H9 (cell line): ENCODE measurements at regions not wholly inside any gene's neighbourhood (a gene's known extent, or its start where the extent isn't known, plus 50 kb on each side); places are given as distances from the start of the nearest gene placed in this dataset.

Experiments
- DNase-seq: peaks from one replicate; pipeline ENCODE4 v3.0.0-alpha.2; 2017
- H2AFZ ChIP-seq: one replicate; pipeline ENCODE4 v1.6.1; 2013; ENCODE audit warnings: mild to moderate bottlenecking, low read length, control low read depth, moderate library complexity
- H2AK5ac ChIP-seq: 2 replicates; pipeline ENCODE4 v1.6.1; 2013; ENCODE audit warnings: low read length, control low read depth, mixed read lengths; ENCODE audit not compliant: insufficient read length
- H2BK120ac ChIP-seq: one replicate; pipeline ENCODE4 v1.6.1; 2013; ENCODE audit warnings: low read depth, mild to moderate bottlenecking, low read length, control low read depth, inconsistent platforms; ENCODE audit not compliant: poor library complexity, severe bottlenecking
- H2BK12ac ChIP-seq: 2 replicates; pipeline ENCODE4 v1.6.1; 2013; ENCODE audit warnings: low read length, control low read depth, mixed read lengths, low read depth; ENCODE audit not compliant: insufficient read length
- H2BK15ac ChIP-seq: 2 replicates; pipeline ENCODE4 v1.6.1; 2013; ENCODE audit warnings: low read depth, low read length, control low read depth
- H2BK20ac ChIP-seq: one replicate; pipeline ENCODE4 v1.6.1; 2013; ENCODE audit warnings: low read depth, mild to moderate bottlenecking, low read length, control low read depth, inconsistent platforms; ENCODE audit not compliant: poor library complexity, severe bottlenecking
- H2BK5ac ChIP-seq: 2 replicates; pipeline ENCODE4 v1.6.1; 2013; ENCODE audit warnings: low read length, control low read depth, mixed read lengths; ENCODE audit not compliant: insufficient read length
- H3K14ac ChIP-seq: 2 replicates; pipeline ENCODE4 v1.6.1; 2013; ENCODE audit warnings: low read length, control low read depth; ENCODE audit not compliant: insufficient read depth
- H3K18ac ChIP-seq: 2 replicates; pipeline ENCODE4 v1.6.1; 2013; ENCODE audit warnings: low read depth, mild to moderate bottlenecking, mixed read lengths, low read length, control low read depth; ENCODE audit not compliant: insufficient read length
- H3K23ac ChIP-seq: 2 replicates; pipeline ENCODE4 v1.6.1; 2013; ENCODE audit warnings: low read length, control low read depth, mixed read lengths, low read depth; ENCODE audit not compliant: insufficient read length
- H3K23me2 ChIP-seq: 2 replicates; pipeline ENCODE4 v1.6.1; 2013; ENCODE audit warnings: low read depth, mild to moderate bottlenecking, mixed read lengths, low read length, control low read depth; ENCODE audit not compliant: insufficient read length, poor library complexity, severe bottlenecking
- H3K27ac ChIP-seq: 2 replicates; pipeline ENCODE4 v1.5.1; 2013; ENCODE audit warnings: low read length, control low read depth, mixed read lengths, low read depth; ENCODE audit not compliant: insufficient read length
- H3K27me3 ChIP-seq: 2 replicates; pipeline ENCODE4 v1.6.1; 2013; ENCODE audit warnings: low read length, control low read depth, inconsistent platforms; ENCODE audit not compliant: insufficient read depth
- H3K4ac ChIP-seq: 2 replicates; pipeline ENCODE4 v1.6.1; 2013; ENCODE audit warnings: low read depth, mild to moderate bottlenecking, control low read depth, inconsistent platforms, low read length, moderate library complexity
- H3K4me1 ChIP-seq: 2 replicates; pipeline ENCODE4 v1.6.1; 2013; ENCODE audit warnings: low read length, control low read depth, inconsistent platforms; ENCODE audit not compliant: insufficient read depth
- H3K4me2 ChIP-seq: 2 replicates; pipeline ENCODE4 v1.6.1; 2013; ENCODE audit warnings: low read length, control low read depth, mixed read lengths; ENCODE audit not compliant: insufficient read length, insufficient read depth
- H3K56ac ChIP-seq: 2 replicates; pipeline ENCODE4 v1.6.1; 2013; ENCODE audit warnings: low read depth, mild to moderate bottlenecking, mixed read lengths, low read length, control low read depth; ENCODE audit not compliant: insufficient read length
- H3K79me1 ChIP-seq: 2 replicates; pipeline ENCODE4 v1.6.1; 2013; ENCODE audit warnings: low read depth, mild to moderate bottlenecking, moderate library complexity, low read length, control low read depth, inconsistent platforms; ENCODE audit not compliant: insufficient read depth, poor library complexity, severe bottlenecking
- H3K79me2 ChIP-seq: 2 replicates; pipeline ENCODE4 v1.6.1; 2013; ENCODE audit warnings: low read length, control low read depth, inconsistent platforms; ENCODE audit not compliant: insufficient read depth
- H3K9ac ChIP-seq: 2 replicates; pipeline ENCODE4 v1.6.1; 2013; ENCODE audit warnings: low read length, control low read depth, mixed read lengths; ENCODE audit not compliant: insufficient read length; ENCODE audit errors: extremely low read depth
- H3K9me3 ChIP-seq: one replicate; pipeline ENCODE4 v1.6.1; 2013; ENCODE audit warnings: low read depth, low read length, inconsistent platforms; ENCODE audit not compliant: control insufficient read depth
- H3T11ph ChIP-seq: one replicate; pipeline ENCODE4 v1.6.1; 2013; ENCODE audit warnings: mild to moderate bottlenecking, low read length, control low read depth, inconsistent platforms
- H4K20me1 ChIP-seq: one replicate; pipeline ENCODE4 v1.6.1; 2013; ENCODE audit not compliant: control insufficient read depth, insufficient read length, insufficient read depth
- H4K5ac ChIP-seq: 2 replicates; pipeline ENCODE4 v1.6.1; 2013; ENCODE audit warnings: low read depth, mild to moderate bottlenecking, mixed read lengths, low read length, control low read depth; ENCODE audit not compliant: insufficient read length
- H4K8ac ChIP-seq: replicated peaks from 2 replicates; pipeline ENCODE4 v1.6.1; 2013; ENCODE audit warnings: low read length, control low read depth, mixed read lengths, low read depth; ENCODE audit not compliant: insufficient read length
- H4K91ac ChIP-seq: 2 replicates; pipeline ENCODE4 v1.6.1; 2013; ENCODE audit warnings: low read depth, mild to moderate bottlenecking, moderate library complexity, mixed read lengths, low read length, control low read depth; ENCODE audit not compliant: insufficient read length
- H3K27ac Mint-ChIP-seq, 3 experiments: 2 replicates in 2 of 3; 3 replicates in 1 of 3; pipeline ENCODE4 v1.8.0; 2020 to 2021; ENCODE audit warnings: mixed read lengths in 3 of 3, mild to moderate bottlenecking in 1 of 3, moderate library complexity in 1 of 3
- H3K27me3 Mint-ChIP-seq: 2 replicates; pipeline ENCODE4 v1.8.0; 2021; ENCODE audit warnings: low read depth, mild to moderate bottlenecking, moderate library complexity, mixed read lengths
- H3K36me3 Mint-ChIP-seq, 3 experiments: 2 replicates in 2 of 3; 3 replicates in 1 of 3; pipeline ENCODE4 v1.8.0; 2020 to 2021; ENCODE audit warnings: low read depth in 3 of 3, mixed read lengths in 3 of 3; ENCODE audit not compliant: insufficient read depth in 1 of 3
- H3K4me1 Mint-ChIP-seq, 2 experiments: 2 replicates each; pipeline ENCODE4 v1.8.0; 2020; ENCODE audit warnings: mixed read lengths in 2 of 2
- H3K4me3 Mint-ChIP-seq, 2 experiments: 2 replicates in 1 of 2; 3 replicates in 1 of 2; pipeline ENCODE4 v1.8.0; 2020 to 2021; ENCODE audit warnings: mild to moderate bottlenecking in 2 of 2, mixed read lengths in 2 of 2, moderate library complexity in 1 of 2
- H3K9me3 Mint-ChIP-seq, 2 experiments: 2 replicates in 1 of 2; 3 replicates in 1 of 2; pipeline ENCODE4 v1.8.0; 2020; ENCODE audit warnings: mild to moderate bottlenecking in 2 of 2, mixed read lengths in 2 of 2, moderate library complexity in 1 of 2
- TF ChIP-seq, protein P1 (sequence below): fragments of 200-600 bp; sonication (generic); conservative IDR thresholded peaks from 3 replicates; pipeline ENCODE4 v1.8.0; 2021; ENCODE audit warnings: antibody characterized with exemption, mild to moderate bottlenecking

- no peak overlapping the region for H3K23ac ChIP-seq
- no peak overlapping the region for H3K27ac Mint-ChIP-seq
- no peak overlapping the region for H4K91ac ChIP-seq
- H2BK12ac ChIP-seq = no peak overlapping the region
- no peaks in the 10 kb centered on the region for H3K27me3 ChIP-seq
- no peaks in the 10 kb centered on the region for H4K20me1 ChIP-seq
- no peak for DNase-seq
- H3K79me1 ChIP-seq = no peaks in the 10 kb centered on the region
- no peak overlapping the region for H4K5ac ChIP-seq
- H2BK15ac ChIP-seq = no peak overlapping the region
- no peak overlapping the region for H3K4me2 ChIP-seq
- peaks cover 16 to 17% of the 10 kb centered on the region in 2 experiments for H3K4me1 Mint-ChIP-seq
- H3K9me3 ChIP-seq = no peaks in the 10 kb centered on the region
- H3K27ac ChIP-seq = no peak overlapping the region
- H3K56ac ChIP-seq = no peak overlapping the region
- no peak overlapping the region for H3K18ac ChIP-seq
- no peaks in the 10 kb centered on the region for H3K27me3 Mint-ChIP-seq
- H3K4me1 ChIP-seq = no peaks in the 10 kb centered on the region
- H3K79me2 ChIP-seq = no peaks in the 10 kb centered on the region
- no peaks in the 10 kb centered on the region for H3K9me3 Mint-ChIP-seq
- H2BK120ac ChIP-seq = no peak overlapping the region
- no peak overlapping the region for H3K4me3 Mint-ChIP-seq
- H2AFZ ChIP-seq = no peak overlapping the region
- TF ChIP-seq, protein P1, sequence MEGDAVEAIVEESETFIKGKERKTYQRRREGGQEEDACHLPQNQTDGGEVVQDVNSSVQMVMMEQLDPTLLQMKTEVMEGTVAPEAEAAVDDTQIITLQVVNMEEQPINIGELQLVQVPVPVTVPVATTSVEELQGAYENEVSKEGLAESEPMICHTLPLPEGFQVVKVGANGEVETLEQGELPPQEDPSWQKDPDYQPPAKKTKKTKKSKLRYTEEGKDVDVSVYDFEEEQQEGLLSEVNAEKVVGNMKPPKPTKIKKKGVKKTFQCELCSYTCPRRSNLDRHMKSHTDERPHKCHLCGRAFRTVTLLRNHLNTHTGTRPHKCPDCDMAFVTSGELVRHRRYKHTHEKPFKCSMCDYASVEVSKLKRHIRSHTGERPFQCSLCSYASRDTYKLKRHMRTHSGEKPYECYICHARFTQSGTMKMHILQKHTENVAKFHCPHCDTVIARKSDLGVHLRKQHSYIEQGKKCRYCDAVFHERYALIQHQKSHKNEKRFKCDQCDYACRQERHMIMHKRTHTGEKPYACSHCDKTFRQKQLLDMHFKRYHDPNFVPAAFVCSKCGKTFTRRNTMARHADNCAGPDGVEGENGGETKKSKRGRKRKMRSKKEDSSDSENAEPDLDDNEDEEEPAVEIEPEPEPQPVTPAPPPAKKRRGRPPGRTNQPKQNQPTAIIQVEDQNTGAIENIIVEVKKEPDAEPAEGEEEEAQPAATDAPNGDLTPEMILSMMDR = no peak
- no peak overlapping the region for H3K9ac ChIP-seq
- H3T11ph ChIP-seq = no peak overlapping the region
- H3K23me2 ChIP-seq = no peaks in the 10 kb centered on the region
- H2AK5ac ChIP-seq = no peak overlapping the region
- H3K4ac ChIP-seq = no peak overlapping the region
- H3K14ac ChIP-seq = no peak overlapping the region
- H4K8ac ChIP-seq = no peak overlapping the region
- H2BK20ac ChIP-seq = no peak overlapping the region
- H3K36me3 Mint-ChIP-seq = no peaks in the 10 kb centered on the region
- no peak overlapping the region for H2BK5ac ChIP-seq
Observed at GRCh38 chr12:78559886-78560285, 304.7 kb upstream of the SYT1 start.
